Fibroblast of mammary gland (primary cell): ENCODE measurements at regions not wholly inside any gene's neighbourhood (a gene's known extent, or its start where the extent isn't known, plus 50 kb on each side); places are given as distances from the start of the nearest gene placed in this dataset.

Experiments used
- DNase-seq: peaks from one replicate; pipeline ENCODE4 v3.0.0-alpha.2; 2010; ENCODE audit warnings: low read depth
- H3K4me3 ChIP-seq: 2 replicates; pipeline ENCODE4 v1.5.1; 2011; ENCODE audit warnings: low read depth, mild to moderate bottlenecking, low read length, moderate library complexity; ENCODE audit not compliant: control insufficient read depth
- CTCF ChIP-seq: conservative IDR thresholded peaks from 2 replicates; pipeline ENCODE4 v1.5.1; 2011; ENCODE audit warnings: low read depth, low read length, inconsistent platforms; ENCODE audit not compliant: control insufficient read depth, insufficient read depth

GRCh38 chr17:71327376-71328059 is 793.3 kb upstream of the SOX9 start:
- no peak overlapping the region for H3K4me3 ChIP-seq

GRCh38 chr17:71329310-71330098 is 791.3 kb upstream of the SOX9 start:
- no peak for TF ChIP-seq CTCF
- no peak for DNase-seq
- no peak overlapping the region for H3K4me3 ChIP-seq

More at GRCh38 chr17:71327376-71328059, 793.3 kb upstream of the SOX9 start:
- DNase-seq, result peak; percentile 31
- no peak for TF ChIP-seq CTCF

GRCh38 chr17:71330099-71330375 is 790.8 kb upstream of the SOX9 start:
- TF ChIP-seq CTCF, result no peak
- DNase-seq, result no peak
- H3K4me3 ChIP-seq, result no peak overlapping the region

- H3K4me3 ChIP-seq, result no peak overlapping the region
- TF ChIP-seq CTCF, result no peak
- DNase-seq, result no peak
These were observed 789.0 kb upstream of the SOX9 start for GRCh38 chr17:71331754-71332325.

GRCh38 chr17:71334048-71334751 is 786.6 kb upstream of the SOX9 start:
- no peak for TF ChIP-seq CTCF
- H3K4me3 ChIP-seq, result no peak overlapping the region
- peak; percentile 16 for DNase-seq

GRCh38 chr17:71335212-71335611 is 785.6 kb upstream of the SOX9 start:
- no peak overlapping the region for H3K4me3 ChIP-seq
- TF ChIP-seq CTCF, result no peak
- DNase-seq, result no peak
